Liver (tissue), 3 donors: ENCODE measurements at regions not wholly inside any gene's neighbourhood (a gene's known extent, or its start where the extent isn't known, plus 50 kb on each side); places are given as distances from the start of the nearest gene placed in this dataset.

Experiments used
- GABPA ChIP-seq, 2 donors: IDR thresholded peaks in 1 of 2; conservative IDR thresholded peaks in 1 of 2; 2 replicates each; pipeline ENCODE4 v1.6.1; 2016; ENCODE audit warnings: antibody characterized with exemption in 2 of 2, mild to moderate bottlenecking in 1 of 2, moderate library complexity in 1 of 2
- SP1 ChIP-seq: IDR thresholded peaks from 2 replicates; pipeline ENCODE4 v1.6.1; 2018; ENCODE audit warnings: antibody characterized with exemption, mild to moderate bottlenecking
- TAF1 ChIP-seq: conservative IDR thresholded peaks from 2 replicates; pipeline ENCODE4 v1.6.1; 2016; ENCODE audit warnings: antibody characterized with exemption, mild to moderate bottlenecking
- TF ChIP-seq, protein P1 (sequence below): fragments of 150-350 bp; IDR thresholded peaks from 2 replicates; pipeline ENCODE4 v1.5.1; 2017; ENCODE audit warnings: improper control_type of control experiment, low read depth, low read length; ENCODE audit not compliant: missing input control
- TF ChIP-seq, protein P2 (sequence below): IDR thresholded peaks from 2 replicates; pipeline ENCODE4 v1.6.1; 2016; ENCODE audit warnings: antibody characterized with exemption, mild to moderate bottlenecking
- TF ChIP-seq, protein P3 (sequence below): IDR thresholded peaks from 2 replicates; pipeline ENCODE4 v1.6.1; 2016; ENCODE audit warnings: antibody characterized with exemption
- TF ChIP-seq, protein P4 (sequence below): IDR thresholded peaks from 2 replicates; pipeline ENCODE4 v1.6.1; 2016; ENCODE audit warnings: antibody characterized with exemption
- donor health status: healthy.
- donor health status: healthy.

DNA sequence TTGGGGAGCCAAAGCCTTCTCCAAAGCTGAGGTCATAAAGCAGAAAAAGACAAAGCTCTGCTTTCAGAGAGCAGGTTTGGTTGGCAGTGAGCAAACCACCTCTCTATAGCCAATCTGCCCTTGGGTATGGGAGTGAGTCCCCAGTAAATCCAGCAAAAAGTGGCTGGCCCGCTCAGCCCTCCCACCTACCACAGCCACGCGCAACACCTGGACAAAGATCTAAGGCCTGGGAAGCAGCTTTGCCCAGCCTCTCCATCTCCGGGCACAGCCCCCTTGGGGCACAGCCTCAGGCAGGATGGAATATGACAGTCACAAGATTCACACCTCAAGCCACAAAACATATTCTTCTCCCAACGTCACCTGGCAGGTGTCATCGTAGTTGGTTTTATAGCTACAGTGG, 211.7 kb upstream of the EEA1 start:
- TF ChIP-seq, protein P1, sequence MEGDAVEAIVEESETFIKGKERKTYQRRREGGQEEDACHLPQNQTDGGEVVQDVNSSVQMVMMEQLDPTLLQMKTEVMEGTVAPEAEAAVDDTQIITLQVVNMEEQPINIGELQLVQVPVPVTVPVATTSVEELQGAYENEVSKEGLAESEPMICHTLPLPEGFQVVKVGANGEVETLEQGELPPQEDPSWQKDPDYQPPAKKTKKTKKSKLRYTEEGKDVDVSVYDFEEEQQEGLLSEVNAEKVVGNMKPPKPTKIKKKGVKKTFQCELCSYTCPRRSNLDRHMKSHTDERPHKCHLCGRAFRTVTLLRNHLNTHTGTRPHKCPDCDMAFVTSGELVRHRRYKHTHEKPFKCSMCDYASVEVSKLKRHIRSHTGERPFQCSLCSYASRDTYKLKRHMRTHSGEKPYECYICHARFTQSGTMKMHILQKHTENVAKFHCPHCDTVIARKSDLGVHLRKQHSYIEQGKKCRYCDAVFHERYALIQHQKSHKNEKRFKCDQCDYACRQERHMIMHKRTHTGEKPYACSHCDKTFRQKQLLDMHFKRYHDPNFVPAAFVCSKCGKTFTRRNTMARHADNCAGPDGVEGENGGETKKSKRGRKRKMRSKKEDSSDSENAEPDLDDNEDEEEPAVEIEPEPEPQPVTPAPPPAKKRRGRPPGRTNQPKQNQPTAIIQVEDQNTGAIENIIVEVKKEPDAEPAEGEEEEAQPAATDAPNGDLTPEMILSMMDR = no peak
- TF ChIP-seq, protein P2, sequence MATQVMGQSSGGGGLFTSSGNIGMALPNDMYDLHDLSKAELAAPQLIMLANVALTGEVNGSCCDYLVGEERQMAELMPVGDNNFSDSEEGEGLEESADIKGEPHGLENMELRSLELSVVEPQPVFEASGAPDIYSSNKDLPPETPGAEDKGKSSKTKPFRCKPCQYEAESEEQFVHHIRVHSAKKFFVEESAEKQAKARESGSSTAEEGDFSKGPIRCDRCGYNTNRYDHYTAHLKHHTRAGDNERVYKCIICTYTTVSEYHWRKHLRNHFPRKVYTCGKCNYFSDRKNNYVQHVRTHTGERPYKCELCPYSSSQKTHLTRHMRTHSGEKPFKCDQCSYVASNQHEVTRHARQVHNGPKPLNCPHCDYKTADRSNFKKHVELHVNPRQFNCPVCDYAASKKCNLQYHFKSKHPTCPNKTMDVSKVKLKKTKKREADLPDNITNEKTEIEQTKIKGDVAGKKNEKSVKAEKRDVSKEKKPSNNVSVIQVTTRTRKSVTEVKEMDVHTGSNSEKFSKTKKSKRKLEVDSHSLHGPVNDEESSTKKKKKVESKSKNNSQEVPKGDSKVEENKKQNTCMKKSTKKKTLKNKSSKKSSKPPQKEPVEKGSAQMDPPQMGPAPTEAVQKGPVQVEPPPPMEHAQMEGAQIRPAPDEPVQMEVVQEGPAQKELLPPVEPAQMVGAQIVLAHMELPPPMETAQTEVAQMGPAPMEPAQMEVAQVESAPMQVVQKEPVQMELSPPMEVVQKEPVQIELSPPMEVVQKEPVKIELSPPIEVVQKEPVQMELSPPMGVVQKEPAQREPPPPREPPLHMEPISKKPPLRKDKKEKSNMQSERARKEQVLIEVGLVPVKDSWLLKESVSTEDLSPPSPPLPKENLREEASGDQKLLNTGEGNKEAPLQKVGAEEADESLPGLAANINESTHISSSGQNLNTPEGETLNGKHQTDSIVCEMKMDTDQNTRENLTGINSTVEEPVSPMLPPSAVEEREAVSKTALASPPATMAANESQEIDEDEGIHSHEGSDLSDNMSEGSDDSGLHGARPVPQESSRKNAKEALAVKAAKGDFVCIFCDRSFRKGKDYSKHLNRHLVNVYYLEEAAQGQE = no peak
- TF ChIP-seq TAF1 (no peak), SP1 (no peak), GABPA (IDR thresholded peaks at IDR 0.05 in 1 of 2, conservative IDR thresholded peaks at IDR 0.05 in 1 of 2) (no peak)
- TF ChIP-seq, protein P3, sequence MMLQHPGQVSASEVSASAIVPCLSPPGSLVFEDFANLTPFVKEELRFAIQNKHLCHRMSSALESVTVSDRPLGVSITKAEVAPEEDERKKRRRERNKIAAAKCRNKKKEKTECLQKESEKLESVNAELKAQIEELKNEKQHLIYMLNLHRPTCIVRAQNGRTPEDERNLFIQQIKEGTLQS = no peak
- TF ChIP-seq, protein P4, sequence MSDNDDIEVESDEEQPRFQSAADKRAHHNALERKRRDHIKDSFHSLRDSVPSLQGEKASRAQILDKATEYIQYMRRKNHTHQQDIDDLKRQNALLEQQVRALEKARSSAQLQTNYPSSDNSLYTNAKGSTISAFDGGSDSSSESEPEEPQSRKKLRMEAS = no peak
